GM23338 (cell line): ENCODE measurements at regions not wholly inside any gene's neighbourhood (a gene's known extent, or its start where the extent isn't known, plus 50 kb on each side); places are given as distances from the start of the nearest gene placed in this dataset.
A peak's percentile ranks its signal among the peaks of the same experiment; 100 is the strongest.

ENCODE experiments used
- ATAC-seq: fragments of 200-7000 bp; cut with Tn5 transposase; 3 replicates; pipeline ENCODE4 v1.9.1; 2020
- DNase-seq: peaks from one replicate; pipeline ENCODE4 v3.0.0-alpha.2; 2015; ENCODE audit warnings: low spot score
- H2AFZ ChIP-seq: fragments of 200-600 bp; sonication (generic); 2 replicates; pipeline ENCODE4 v1.8.0; 2016; ENCODE audit warnings: antibody characterized with exemption, mild to moderate bottlenecking, moderate library complexity
- H3F3A ChIP-seq: fragments of 200-600 bp; sonication (generic); replicated peaks from 2 replicates; pipeline ENCODE4 v1.8.0; 2017; ENCODE audit warnings: antibody characterized with exemption, mixed run types, low read depth
- H3K27ac ChIP-seq: fragments of 200-600 bp; sonication (generic); 2 replicates; pipeline ENCODE4 v1.6.1; 2016; ENCODE audit warnings: low read depth
- H3K27me3 ChIP-seq: fragments of 200-600 bp; sonication (generic); 2 replicates; pipeline ENCODE4 v1.8.0; 2016; ENCODE audit warnings: mild to moderate bottlenecking, mixed run types, moderate library complexity; ENCODE audit not compliant: insufficient read depth
- H3K36me3 ChIP-seq: fragments of 200-600 bp; sonication (generic); 2 replicates; pipeline ENCODE4 v1.8.0; 2016; ENCODE audit warnings: mild to moderate bottlenecking; ENCODE audit not compliant: insufficient read depth
- H3K4me1 ChIP-seq: fragments of 200-600 bp; sonication (generic); 2 replicates; pipeline ENCODE4 v1.8.0; 2016; ENCODE audit warnings: mild to moderate bottlenecking, moderate library complexity; ENCODE audit not compliant: insufficient read depth
- H3K4me2 ChIP-seq: fragments of 200-600 bp; sonication (generic); 2 replicates; pipeline ENCODE4 v1.7.1; 2017; ENCODE audit warnings: mixed run types
- H3K4me3 ChIP-seq: fragments of 200-600 bp; sonication (generic); 2 replicates; pipeline ENCODE4 v1.6.1; 2016; ENCODE audit warnings: mixed run types
- H3K79me2 ChIP-seq: fragments of 200-600 bp; sonication (generic); replicated peaks from 2 replicates; pipeline ENCODE4 v1.8.0; 2017; ENCODE audit warnings: mild to moderate bottlenecking; ENCODE audit not compliant: insufficient read depth
- H3K9me2 ChIP-seq: fragments of 200-600 bp; sonication (generic); 2 replicates; pipeline ENCODE4 v1.8.0; 2017; ENCODE audit not compliant: insufficient read depth
- H4K20me1 ChIP-seq: fragments of 200-600 bp; sonication (generic); replicated peaks from 2 replicates; pipeline ENCODE4 v1.8.0; 2017; ENCODE audit warnings: mild to moderate bottlenecking; ENCODE audit not compliant: insufficient read depth
- H3K27ac Mint-ChIP-seq: 2 replicates; pipeline ENCODE4 v1.8.0; 2020; ENCODE audit warnings: inconsistent platforms, mild to moderate bottlenecking, moderate library complexity, mixed read lengths
- H3K27me3 Mint-ChIP-seq: 3 replicates; pipeline ENCODE4 v1.8.0; 2022; ENCODE audit warnings: low read depth, mild to moderate bottlenecking, moderate library complexity, mixed read lengths, inconsistent platforms; ENCODE audit not compliant: insufficient read depth, poor library complexity
- H3K36me3 Mint-ChIP-seq: 3 replicates; pipeline ENCODE4 v1.8.0; 2021; ENCODE audit warnings: low read depth, mild to moderate bottlenecking, inconsistent platforms, moderate library complexity, mixed read lengths
- H3K4me1 Mint-ChIP-seq: 3 replicates; pipeline ENCODE4 v1.8.0; 2020; ENCODE audit warnings: mild to moderate bottlenecking, inconsistent platforms, mixed read lengths
- H3K4me3 Mint-ChIP-seq: 3 replicates; pipeline ENCODE4 v1.8.0; 2021; ENCODE audit warnings: moderate library complexity, mild to moderate bottlenecking, inconsistent platforms, mixed read lengths
- H3K9me3 Mint-ChIP-seq: 3 replicates; pipeline ENCODE4 v1.8.0; 2020; ENCODE audit warnings: moderate library complexity, mild to moderate bottlenecking, inconsistent platforms, mixed read lengths
- CREB1 ChIP-seq: fragments of 250-450 bp; sonication (Bioruptor Pico); IDR thresholded peaks from 2 replicates; pipeline ENCODE4 v1.5.0; 2020; ENCODE audit warnings: low read depth, mild to moderate bottlenecking, moderate library complexity
- CTCF ChIP-seq, 2 experiments: fragments of 200-600 bp in 1 of 2; sonication (generic) in 1 of 2; conservative IDR thresholded peaks; 2 replicates each; pipeline versions ENCODE4 v1.5.1 to v1.6.1; 2016 to 2017; ENCODE audit warnings: antibody characterized with exemption in 2 of 2, low read depth in 2 of 2, mild to moderate bottlenecking in 2 of 2, moderate library complexity in 1 of 2
- ETS1 ChIP-seq: IDR thresholded peaks from 2 replicates; pipeline ENCODE4 v1.6.1; 2016; ENCODE audit warnings: antibody characterized with exemption
- EZH2 ChIP-seq: fragments of 200-600 bp; sonication (generic); IDR thresholded peaks from one replicate; pipeline ENCODE4 v1.8.0; 2017; ENCODE audit warnings: antibody characterized with exemption, mild to moderate bottlenecking, low read depth; ENCODE audit not compliant: unreplicated experiment
- EZH2phosphoT487 ChIP-seq: fragments of 200-600 bp; sonication (generic); IDR thresholded peaks from one replicate; pipeline ENCODE4 v1.8.1; 2018; ENCODE audit warnings: antibody characterized with exemption; ENCODE audit not compliant: unreplicated experiment
- JUNB ChIP-seq: IDR thresholded peaks from one replicate; pipeline ENCODE4 v1.6.1; 2016; ENCODE audit warnings: antibody characterized with exemption; ENCODE audit not compliant: unreplicated experiment
- NANOG ChIP-seq: IDR thresholded peaks from 2 replicates; pipeline ENCODE4 v1.6.1; 2016; ENCODE audit warnings: antibody characterized with exemption, borderline replicate concordance
- POLR2AphosphoS5 ChIP-seq: IDR thresholded peaks from 2 replicates; pipeline ENCODE4 v1.6.1; 2016; ENCODE audit warnings: antibody characterized with exemption, low read depth
- REST ChIP-seq: IDR thresholded peaks from one replicate; pipeline ENCODE4 v1.6.1; 2018; ENCODE audit warnings: antibody characterized with exemption; ENCODE audit not compliant: unreplicated experiment
- STAT1 ChIP-seq: IDR thresholded peaks from one replicate; pipeline ENCODE4 v1.6.1; 2016; ENCODE audit warnings: antibody characterized with exemption; ENCODE audit not compliant: unreplicated experiment
- ZNF114 ChIP-seq: fragments of 250-450 bp; sonication (Bioruptor Pico); IDR thresholded peaks from 2 replicates; pipeline ENCODE4 v1.5.0; 2020; ENCODE audit warnings: mild to moderate bottlenecking, moderate library complexity
- ZNF331 ChIP-seq: fragments of 250-450 bp; sonication (Bioruptor Pico); IDR thresholded peaks from 2 replicates; pipeline ENCODE4 v1.5.0; 2020; ENCODE audit warnings: low read depth, mild to moderate bottlenecking, moderate library complexity
- ZNF462 ChIP-seq: fragments of 250-450 bp; sonication (Bioruptor Pico); IDR thresholded peaks from 2 replicates; pipeline ENCODE4 v1.5.0; 2020; ENCODE audit warnings: mild to moderate bottlenecking, moderate library complexity

- peak; percentile 59 for DNase-seq
- no peak overlapping the region for H3K4me3 Mint-ChIP-seq
- H3K27me3 Mint-ChIP-seq: peaks cover 5% of the 10 kb centered on the region
- Histone ChIP-seq H3K9me2 (peaks cover 9% of the 10 kb centered on the region; the same call in 1 of the 2 replicates), H3K27me3 (no peaks in the 10 kb centered on the region), H3K27ac (no peak overlapping the region), H2AFZ (peak overlapping the region; percentile 58), H3K36me3 (no peaks in the 10 kb centered on the region), H3K4me2 (no peak overlapping the region), H3K79me2 (no peaks in the 10 kb centered on the region), H3F3A (no peaks in the 10 kb centered on the region), H3K4me1 (peaks cover 4% of the 10 kb centered on the region; the same call in 1 of the 2 replicates), H3K4me3 (no peak overlapping the region), H4K20me1 (no peaks in the 10 kb centered on the region)
- H3K36me3 Mint-ChIP-seq: no peaks in the 10 kb centered on the region
- peaks cover 12% of the 10 kb centered on the region for H3K4me1 Mint-ChIP-seq
- peak; percentile 80 for ATAC-seq
- TF ChIP-seq CTCF (conservative IDR thresholded peaks at IDR 0.05; ENCODE audit: low read depth in 2 of 2): no peak
- no peak for TF ChIP-seq STAT1
- TF ChIP-seq ZNF114 (CRISPR knock-in tag): no peak
- no peak for TF ChIP-seq CREB1 (CRISPR knock-in tag)
- no peak for TF ChIP-seq POLR2AphosphoS5
- TF ChIP-seq EZH2: no peak
- TF ChIP-seq NANOG: no peak
- no peak for TF ChIP-seq REST
- TF ChIP-seq ETS1: no peak
- TF ChIP-seq ZNF462 (CRISPR knock-in tag): no peak
- TF ChIP-seq EZH2phosphoT487: no peak
- TF ChIP-seq ZNF331 (CRISPR knock-in tag): no peak
- no peak for TF ChIP-seq JUNB
- no peak overlapping the region; the same call in 1 of the 2 replicates for H3K27ac Mint-ChIP-seq
- no peaks in the 10 kb centered on the region for H3K9me3 Mint-ChIP-seq
Observed at GRCh38 chr15:94080416-94080815, 150.9 kb upstream of the MCTP2 start.
